GM12872 (cell line): ENCODE measurements at regions not wholly inside any gene's neighbourhood (a gene's known extent, or its start where the extent isn't known, plus 50 kb on each side); places are given as distances from the start of the nearest gene placed in this dataset.

Experiments
- TF ChIP-seq, protein P1 (sequence below): IDR thresholded peaks from 3 replicates; pipeline ENCODE4 v1.5.1; 2011; ENCODE audit warnings: low read depth, mild to moderate bottlenecking, low read length, moderate library complexity; ENCODE audit not compliant: insufficient read depth

DNA sequence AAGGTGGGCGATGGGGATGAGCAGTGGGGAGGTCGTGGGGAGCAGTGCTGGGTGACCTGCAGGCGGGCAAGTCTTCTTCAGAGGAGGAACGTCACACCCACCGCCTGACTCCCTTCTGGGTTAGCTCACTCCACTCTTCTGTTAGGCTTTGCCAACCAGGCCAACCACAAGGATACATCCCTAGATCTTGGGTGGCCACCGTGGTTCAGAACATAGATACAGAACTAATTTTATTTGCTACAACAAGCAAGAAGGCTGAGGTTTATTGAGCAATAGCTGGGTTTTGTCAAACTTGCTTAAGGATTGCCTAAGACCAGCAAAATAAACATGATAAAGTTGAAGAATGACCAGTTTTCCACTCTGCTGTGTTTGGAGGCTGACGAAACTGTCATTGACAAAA is 109.4 kb downstream of the DACT1 start:
- TF ChIP-seq, protein P1, sequence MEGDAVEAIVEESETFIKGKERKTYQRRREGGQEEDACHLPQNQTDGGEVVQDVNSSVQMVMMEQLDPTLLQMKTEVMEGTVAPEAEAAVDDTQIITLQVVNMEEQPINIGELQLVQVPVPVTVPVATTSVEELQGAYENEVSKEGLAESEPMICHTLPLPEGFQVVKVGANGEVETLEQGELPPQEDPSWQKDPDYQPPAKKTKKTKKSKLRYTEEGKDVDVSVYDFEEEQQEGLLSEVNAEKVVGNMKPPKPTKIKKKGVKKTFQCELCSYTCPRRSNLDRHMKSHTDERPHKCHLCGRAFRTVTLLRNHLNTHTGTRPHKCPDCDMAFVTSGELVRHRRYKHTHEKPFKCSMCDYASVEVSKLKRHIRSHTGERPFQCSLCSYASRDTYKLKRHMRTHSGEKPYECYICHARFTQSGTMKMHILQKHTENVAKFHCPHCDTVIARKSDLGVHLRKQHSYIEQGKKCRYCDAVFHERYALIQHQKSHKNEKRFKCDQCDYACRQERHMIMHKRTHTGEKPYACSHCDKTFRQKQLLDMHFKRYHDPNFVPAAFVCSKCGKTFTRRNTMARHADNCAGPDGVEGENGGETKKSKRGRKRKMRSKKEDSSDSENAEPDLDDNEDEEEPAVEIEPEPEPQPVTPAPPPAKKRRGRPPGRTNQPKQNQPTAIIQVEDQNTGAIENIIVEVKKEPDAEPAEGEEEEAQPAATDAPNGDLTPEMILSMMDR: no peak

DNA sequence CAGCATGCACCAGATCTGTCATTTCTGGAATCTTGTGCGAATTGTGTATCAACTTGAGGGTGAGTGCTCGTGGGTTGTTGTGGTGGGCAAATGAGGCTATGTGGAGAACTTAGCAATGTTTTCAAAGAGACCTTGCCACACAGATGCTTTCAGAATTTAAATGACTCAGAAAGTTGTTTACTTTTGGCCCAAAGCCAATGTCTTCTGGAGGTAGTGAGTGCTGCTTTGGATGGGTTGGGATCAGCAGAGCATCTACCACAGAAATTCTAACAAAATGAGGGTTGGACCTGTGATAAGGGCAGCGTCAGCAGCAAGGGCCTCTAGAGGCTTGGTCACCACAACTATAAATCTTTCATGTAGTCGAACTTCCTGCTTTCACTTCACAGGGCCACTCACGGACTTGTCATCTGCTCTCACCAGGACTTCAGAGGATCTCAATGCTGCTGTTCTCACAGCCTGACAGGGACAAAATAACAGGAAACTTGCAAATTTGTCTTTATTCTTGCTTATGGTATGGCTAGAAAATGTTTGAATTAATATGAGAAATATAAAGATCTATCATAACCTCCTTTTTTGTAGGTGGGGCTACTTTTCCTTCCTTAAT is 111.4 kb downstream of the DACT1 start:
- TF ChIP-seq, protein P1: no peak

DNA sequence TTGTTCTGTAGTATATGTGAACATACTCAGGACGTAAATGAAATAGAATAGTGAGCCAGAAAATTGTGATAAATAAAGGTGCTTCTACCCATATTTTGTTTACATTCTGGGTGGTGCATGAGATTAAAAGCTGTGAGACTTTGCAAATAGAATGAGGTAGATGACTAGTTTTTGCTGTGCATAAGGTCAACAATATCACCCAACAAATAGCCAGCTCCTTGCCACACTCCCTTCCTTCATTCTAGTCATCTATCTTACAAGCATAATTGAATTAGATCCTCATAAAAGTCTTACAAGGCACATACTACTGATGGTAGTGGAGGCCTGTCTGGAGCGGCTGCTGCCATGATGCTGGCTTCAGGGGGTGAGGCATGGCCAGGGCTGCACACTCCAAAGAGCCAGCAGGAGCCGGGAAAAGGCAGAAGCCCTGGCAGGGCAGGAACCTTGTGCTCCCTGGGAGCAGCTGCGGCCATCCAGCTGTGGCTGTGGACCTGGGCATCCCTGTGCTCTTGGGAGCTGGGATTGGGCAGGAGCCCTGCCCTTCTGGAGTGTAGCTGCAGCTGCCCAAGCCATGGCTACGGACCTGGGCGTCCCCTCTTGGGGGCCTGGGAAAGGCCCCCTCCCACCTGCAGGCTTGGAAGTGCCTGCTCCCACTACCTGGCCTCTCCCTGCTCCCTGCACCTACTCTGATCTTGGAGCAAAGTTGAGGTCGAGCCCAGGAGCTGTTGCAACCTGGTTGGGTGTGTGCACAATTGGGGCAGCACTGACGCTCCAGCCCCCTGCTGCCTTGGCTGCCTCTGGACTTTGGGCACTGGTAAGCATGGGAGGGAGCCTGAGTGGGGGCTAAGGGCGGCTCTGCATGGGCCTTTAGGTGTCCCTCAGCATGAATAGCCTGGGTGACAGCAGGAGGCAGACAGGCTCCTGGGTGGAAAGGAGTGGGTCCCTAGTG is 112.8 kb downstream of the DACT1 start:
- TF ChIP-seq, protein P1: no peak

DNA sequence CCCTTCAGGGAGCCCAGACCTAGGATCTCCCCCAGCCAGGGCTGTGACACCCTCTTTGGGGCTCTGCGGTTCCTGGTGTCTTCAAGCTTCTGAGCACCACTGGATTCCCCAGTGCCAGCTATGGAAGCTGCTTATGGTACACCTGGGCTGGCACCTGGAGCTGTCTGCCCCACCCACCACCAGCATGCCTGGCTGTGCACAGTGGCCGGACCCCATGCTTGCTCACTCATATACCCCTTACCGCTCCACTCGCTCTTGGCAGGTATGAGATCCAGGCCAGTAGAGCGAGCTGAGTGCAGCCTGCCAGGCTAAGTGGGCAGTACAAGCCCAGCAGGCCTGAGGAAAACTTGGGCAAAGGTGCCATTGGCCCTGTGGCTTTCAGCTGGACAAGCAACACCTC is 114.0 kb downstream of the DACT1 start:
- TF ChIP-seq, protein P1: no peak

DNA sequence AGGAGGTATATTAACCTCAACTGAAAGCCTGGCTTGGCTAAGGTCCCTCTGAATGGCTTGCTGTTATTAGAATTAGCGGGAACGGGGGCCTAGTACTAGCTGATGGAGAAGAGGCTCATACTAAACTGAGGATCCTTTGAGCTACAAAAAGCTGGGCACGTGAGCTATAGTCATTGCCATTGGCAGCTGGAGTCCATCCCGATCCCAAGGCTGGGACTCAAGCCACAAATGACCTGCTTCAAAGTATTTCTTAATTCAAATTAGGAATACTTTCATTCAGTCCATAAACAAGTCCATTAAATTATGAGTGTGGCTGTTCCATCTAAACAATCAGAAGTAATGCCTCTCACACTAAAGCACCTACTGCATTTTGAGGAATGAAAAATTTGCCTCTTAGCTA is 114.5 kb downstream of the DACT1 start:
- TF ChIP-seq, protein P1: no peak

DNA sequence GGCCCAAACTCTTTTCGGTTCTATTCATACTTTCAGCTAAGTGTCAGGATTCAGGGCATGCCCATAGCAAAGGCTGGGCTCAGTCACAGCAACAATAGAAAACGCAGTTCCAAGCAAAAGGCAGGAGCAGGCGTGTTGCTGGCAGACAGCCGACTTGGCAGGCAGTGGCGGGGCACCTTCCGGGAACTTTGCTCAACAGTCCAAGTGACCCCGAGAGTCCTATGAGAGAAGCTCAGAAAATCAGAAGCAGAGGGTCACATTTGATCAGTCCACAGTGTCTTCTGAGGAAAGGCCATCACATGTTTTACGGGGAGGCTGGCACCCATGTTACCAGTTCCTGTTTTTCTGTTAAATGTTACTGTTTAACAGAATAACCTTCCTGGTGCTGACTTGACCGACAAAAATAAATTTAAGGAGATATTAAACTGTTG is 115.0 kb downstream of the DACT1 start:
- TF ChIP-seq, protein P1: no peak

DNA sequence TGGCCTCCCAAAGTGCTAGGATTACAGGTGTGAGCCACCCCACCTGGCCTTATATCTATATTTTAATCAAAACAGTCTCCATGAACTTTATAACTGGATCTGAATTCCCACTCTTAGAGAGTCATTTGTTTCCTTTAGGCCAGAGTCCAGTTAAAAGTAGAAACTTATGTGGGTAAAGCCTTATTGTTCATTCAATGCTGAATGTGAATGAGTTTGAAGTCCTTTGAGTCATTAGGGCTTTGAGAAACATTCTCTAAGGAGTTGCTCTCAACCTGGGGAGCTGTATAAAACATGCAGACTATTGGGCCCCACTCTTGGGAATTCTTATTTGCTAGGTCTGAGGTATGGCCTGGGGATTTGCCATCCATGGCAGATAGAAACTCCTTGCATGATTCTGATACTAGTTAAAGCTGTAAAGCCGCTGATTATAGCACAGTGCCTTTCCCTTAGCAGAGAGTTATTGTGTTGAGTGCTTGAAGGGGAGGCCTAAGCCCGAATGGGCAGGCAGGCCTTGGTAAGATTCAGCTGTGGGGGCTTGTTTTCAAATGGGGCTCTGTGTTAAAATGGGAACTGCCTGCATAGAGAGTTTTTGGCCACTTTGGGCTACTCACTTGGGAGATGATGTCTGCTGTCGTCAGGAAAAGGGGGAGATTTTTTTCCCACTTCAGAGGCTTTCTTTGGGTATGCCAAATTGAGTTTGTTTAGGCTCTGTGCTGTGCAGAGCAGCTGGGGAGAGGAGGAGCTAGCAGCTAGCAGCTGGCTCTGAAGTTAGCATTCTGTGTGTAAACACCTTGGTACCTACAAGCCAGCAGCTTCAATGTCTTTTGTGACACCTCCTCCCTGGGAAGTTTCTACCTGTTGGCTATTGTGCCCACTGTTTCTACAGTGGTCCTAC is 117.5 kb downstream of the DACT1 start:
- TF ChIP-seq, protein P1: no peak
